K562 (cell line): ENCODE measurements at regions not wholly inside any gene's neighbourhood (a gene's known extent, or its start where the extent isn't known, plus 50 kb on each side); places are given as distances from the start of the nearest gene placed in this dataset.

Experiments used
- MYC ChIP-seq, 2 experiments: fragments of 250-450 bp in 1 of 2; sonication (Bioruptor Pico) in 1 of 2; IDR thresholded peaks; 2 replicates each; pipeline versions ENCODE4 v1.5.1 to v1.6.1; 2012 to 2021; ENCODE audit warnings: low read depth in 2 of 2, borderline replicate concordance in 1 of 2, improper control_type of control experiment in 1 of 2, low read length in 1 of 2, mild to moderate bottlenecking in 1 of 2, moderate library complexity in 1 of 2
- PCBP1 ChIP-seq: fragments of 200-400 bp; formaldehyde crosslinking; IDR thresholded peaks from 2 replicates; pipeline ENCODE4 v1.6.1; 2018; ENCODE audit warnings: mild to moderate bottlenecking, low read depth, low read length; ENCODE audit not compliant: poor library complexity, severe bottlenecking
- RAD21 ChIP-seq, 2 experiments: fragments of 250-450 bp in 1 of 2; fragments of 450-650 bp in 1 of 2; sonication (Bioruptor Pico) in 1 of 2; formaldehyde crosslinking in 1 of 2; IDR thresholded peaks in 1 of 2; conservative IDR thresholded peaks in 1 of 2; 2 replicates each; pipeline versions ENCODE4 v1.4.0 to v1.8.0; 2020 to 2022; ENCODE audit warnings: mild to moderate bottlenecking in 2 of 2, moderate library complexity in 1 of 2
- RFX1 ChIP-seq: fragments of 450-650 bp; IDR thresholded peaks from 2 replicates; pipeline ENCODE4 v1.6.1; 2016; ENCODE audit warnings: mild to moderate bottlenecking, moderate library complexity
- ZNF444 ChIP-seq: fragments of 250-450 bp; sonication (Bioruptor Pico); IDR thresholded peaks from 2 replicates; pipeline ENCODE4 v1.4.0; 2020; ENCODE audit warnings: mild to moderate bottlenecking, moderate library complexity
- ZNF584 ChIP-seq: fragments of 200-800 bp; sonication (Bioruptor generic); IDR thresholded peaks from 2 replicates; pipeline ENCODE4 v1.6.1; 2016; ENCODE audit warnings: low read depth, mild to moderate bottlenecking, missing genetic modification characterization, missing compliant biosample characterization
- TF ChIP-seq, protein P1 (sequence below), 2 experiments: fragments of 150-350 bp in 1 of 2; IDR thresholded peaks; 2 replicates each; pipeline ENCODE4 v1.6.1; 2012 to 2016; ENCODE audit warnings: low read depth in 2 of 2, low read length in 2 of 2, mild to moderate bottlenecking in 1 of 2, moderate library complexity in 1 of 2
- TF ChIP-seq, protein P2 (sequence below): sonication (generic); formaldehyde crosslinking; IDR thresholded peaks from 2 replicates; pipeline ENCODE4 v1.8.0; 2022; ENCODE audit warnings: mild to moderate bottlenecking, missing genetic modification reagents, borderline replicate concordance
- TF ChIP-seq, protein P3 (sequence below): fragments of 200-800 bp; sonication (Bioruptor generic); IDR thresholded peaks from 2 replicates; pipeline ENCODE4 v1.6.1; 2017; ENCODE audit warnings: missing genetic modification characterization, missing compliant biosample characterization
- TF ChIP-seq, protein P4 (sequence below): fragments of 450-650 bp; IDR thresholded peaks from 2 replicates; pipeline ENCODE4 v1.6.1; 2016; ENCODE audit warnings: mild to moderate bottlenecking
- TF ChIP-seq, protein P5 (sequence below): fragments of 250-450 bp; sonication (Bioruptor Pico); IDR thresholded peaks from 2 replicates; pipeline ENCODE4 v1.5.0; 2022; ENCODE audit warnings: mild to moderate bottlenecking

DNA sequence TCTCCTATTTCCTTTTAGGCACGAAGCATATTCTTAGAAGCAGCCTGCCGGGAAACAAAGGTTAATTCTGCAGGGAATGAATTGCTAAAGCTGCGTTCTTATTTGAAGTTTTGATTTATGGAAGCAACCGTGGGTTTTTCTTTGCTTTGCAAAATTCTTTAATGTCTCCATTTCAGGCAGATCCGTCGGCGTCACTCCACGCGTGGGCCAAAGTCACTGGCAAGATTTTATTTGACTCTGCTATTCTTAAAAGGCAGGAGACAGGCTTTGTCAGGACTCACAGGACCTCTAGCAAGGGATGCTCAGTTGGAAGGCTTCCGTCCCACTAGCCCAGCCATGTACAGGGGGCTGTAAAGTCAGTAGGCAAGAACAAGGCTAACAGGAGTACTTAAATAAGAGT is 387.3 kb upstream of the XYLT1 start (continued):
- TF ChIP-seq, protein P1, sequence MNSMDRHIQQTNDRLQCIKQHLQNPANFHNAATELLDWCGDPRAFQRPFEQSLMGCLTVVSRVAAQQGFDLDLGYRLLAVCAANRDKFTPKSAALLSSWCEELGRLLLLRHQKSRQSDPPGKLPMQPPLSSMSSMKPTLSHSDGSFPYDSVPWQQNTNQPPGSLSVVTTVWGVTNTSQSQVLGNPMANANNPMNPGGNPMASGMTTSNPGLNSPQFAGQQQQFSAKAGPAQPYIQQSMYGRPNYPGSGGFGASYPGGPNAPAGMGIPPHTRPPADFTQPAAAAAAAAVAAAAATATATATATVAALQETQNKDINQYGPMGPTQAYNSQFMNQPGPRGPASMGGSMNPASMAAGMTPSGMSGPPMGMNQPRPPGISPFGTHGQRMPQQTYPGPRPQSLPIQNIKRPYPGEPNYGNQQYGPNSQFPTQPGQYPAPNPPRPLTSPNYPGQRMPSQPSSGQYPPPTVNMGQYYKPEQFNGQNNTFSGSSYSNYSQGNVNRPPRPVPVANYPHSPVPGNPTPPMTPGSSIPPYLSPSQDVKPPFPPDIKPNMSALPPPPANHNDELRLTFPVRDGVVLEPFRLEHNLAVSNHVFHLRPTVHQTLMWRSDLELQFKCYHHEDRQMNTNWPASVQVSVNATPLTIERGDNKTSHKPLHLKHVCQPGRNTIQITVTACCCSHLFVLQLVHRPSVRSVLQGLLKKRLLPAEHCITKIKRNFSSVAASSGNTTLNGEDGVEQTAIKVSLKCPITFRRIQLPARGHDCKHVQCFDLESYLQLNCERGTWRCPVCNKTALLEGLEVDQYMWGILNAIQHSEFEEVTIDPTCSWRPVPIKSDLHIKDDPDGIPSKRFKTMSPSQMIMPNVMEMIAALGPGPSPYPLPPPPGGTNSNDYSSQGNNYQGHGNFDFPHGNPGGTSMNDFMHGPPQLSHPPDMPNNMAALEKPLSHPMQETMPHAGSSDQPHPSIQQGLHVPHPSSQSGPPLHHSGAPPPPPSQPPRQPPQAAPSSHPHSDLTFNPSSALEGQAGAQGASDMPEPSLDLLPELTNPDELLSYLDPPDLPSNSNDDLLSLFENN (IDR thresholded peaks at IDR 0.05; ENCODE audit: low read depth in 2 of 2, low read length in 2 of 2) = no peak
- TF ChIP-seq, protein P2, sequence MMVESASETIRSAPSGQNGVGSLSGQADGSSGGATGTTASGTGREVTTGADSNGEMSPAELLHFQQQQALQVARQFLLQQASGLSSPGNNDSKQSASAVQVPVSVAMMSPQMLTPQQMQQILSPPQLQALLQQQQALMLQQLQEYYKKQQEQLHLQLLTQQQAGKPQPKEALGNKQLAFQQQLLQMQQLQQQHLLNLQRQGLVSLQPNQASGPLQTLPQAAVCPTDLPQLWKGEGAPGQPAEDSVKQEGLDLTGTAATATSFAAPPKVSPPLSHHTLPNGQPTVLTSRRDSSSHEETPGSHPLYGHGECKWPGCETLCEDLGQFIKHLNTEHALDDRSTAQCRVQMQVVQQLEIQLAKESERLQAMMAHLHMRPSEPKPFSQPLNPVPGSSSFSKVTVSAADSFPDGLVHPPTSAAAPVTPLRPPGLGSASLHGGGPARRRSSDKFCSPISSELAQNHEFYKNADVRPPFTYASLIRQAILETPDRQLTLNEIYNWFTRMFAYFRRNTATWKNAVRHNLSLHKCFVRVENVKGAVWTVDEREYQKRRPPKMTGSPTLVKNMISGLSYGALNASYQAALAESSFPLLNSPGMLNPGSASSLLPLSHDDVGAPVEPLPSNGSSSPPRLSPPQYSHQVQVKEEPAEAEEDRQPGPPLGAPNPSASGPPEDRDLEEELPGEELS = no peak
- TF ChIP-seq, protein P3, sequence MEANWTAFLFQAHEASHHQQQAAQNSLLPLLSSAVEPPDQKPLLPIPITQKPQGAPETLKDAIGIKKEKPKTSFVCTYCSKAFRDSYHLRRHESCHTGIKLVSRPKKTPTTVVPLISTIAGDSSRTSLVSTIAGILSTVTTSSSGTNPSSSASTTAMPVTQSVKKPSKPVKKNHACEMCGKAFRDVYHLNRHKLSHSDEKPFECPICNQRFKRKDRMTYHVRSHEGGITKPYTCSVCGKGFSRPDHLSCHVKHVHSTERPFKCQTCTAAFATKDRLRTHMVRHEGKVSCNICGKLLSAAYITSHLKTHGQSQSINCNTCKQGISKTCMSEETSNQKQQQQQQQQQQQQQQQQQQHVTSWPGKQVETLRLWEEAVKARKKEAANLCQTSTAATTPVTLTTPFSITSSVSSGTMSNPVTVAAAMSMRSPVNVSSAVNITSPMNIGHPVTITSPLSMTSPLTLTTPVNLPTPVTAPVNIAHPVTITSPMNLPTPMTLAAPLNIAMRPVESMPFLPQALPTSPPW (CRISPR knock-in tag) = no peak
- no peak for TF ChIP-seq ZNF584 (CRISPR knock-in tag)
- TF ChIP-seq, protein P4, sequence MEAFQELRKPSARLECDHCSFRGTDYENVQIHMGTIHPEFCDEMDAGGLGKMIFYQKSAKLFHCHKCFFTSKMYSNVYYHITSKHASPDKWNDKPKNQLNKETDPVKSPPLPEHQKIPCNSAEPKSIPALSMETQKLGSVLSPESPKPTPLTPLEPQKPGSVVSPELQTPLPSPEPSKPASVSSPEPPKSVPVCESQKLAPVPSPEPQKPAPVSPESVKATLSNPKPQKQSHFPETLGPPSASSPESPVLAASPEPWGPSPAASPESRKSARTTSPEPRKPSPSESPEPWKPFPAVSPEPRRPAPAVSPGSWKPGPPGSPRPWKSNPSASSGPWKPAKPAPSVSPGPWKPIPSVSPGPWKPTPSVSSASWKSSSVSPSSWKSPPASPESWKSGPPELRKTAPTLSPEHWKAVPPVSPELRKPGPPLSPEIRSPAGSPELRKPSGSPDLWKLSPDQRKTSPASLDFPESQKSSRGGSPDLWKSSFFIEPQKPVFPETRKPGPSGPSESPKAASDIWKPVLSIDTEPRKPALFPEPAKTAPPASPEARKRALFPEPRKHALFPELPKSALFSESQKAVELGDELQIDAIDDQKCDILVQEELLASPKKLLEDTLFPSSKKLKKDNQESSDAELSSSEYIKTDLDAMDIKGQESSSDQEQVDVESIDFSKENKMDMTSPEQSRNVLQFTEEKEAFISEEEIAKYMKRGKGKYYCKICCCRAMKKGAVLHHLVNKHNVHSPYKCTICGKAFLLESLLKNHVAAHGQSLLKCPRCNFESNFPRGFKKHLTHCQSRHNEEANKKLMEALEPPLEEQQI = no peak
- TF ChIP-seq ZNF444 = no peak
- no peak for TF ChIP-seq RAD21 (CRISPR knock-in tag; conservative IDR thresholded peaks at IDR 0.05 in 1 of 2, IDR thresholded peaks at IDR 0.05 in 1 of 2)
- no peak for TF ChIP-seq PCBP1
- TF ChIP-seq RFX1 = no peak
- TF ChIP-seq, protein P5, sequence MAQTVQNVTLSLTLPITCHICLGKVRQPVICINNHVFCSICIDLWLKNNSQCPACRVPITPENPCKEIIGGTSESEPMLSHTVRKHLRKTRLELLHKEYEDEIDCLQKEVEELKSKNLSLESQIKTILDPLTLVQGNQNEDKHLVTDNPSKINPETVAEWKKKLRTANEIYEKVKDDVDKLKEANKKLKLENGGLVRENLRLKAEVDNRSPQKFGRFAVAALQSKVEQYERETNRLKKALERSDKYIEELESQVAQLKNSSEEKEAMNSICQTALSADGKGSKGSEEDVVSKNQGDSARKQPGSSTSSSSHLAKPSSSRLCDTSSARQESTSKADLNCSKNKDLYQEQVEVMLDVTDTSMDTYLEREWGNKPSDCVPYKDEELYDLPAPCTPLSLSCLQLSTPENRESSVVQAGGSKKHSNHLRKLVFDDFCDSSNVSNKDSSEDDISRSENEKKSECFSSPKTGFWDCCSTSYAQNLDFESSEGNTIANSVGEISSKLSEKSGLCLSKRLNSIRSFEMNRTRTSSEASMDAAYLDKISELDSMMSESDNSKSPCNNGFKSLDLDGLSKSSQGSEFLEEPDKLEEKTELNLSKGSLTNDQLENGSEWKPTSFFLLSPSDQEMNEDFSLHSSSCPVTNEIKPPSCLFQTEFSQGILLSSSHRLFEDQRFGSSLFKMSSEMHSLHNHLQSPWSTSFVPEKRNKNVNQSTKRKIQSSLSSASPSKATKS = no peak
- TF ChIP-seq MYC (IDR thresholded peaks at IDR 0.05; ENCODE audit: low read depth, low read length) = no peak
- no peak for TF ChIP-seq MYC (CRISPR knock-in tag; IDR thresholded peaks at IDR 0.05; ENCODE audit: borderline replicate concordance, low read depth)
